HEK293 (cell line): ENCODE measurements at regions not wholly inside any gene's neighbourhood (a gene's known extent, or its start where the extent isn't known, plus 50 kb on each side); places are given as distances from the start of the nearest gene placed in this dataset.
A peak's percentile ranks its signal among the peaks of the same experiment; 100 is the strongest.

ENCODE experiments used
- CTCF ChIA-PET: fragments of 350-600 bp; formaldehyde crosslinking; extraction: SDS; loops from one replicate; lab custom pipeline; 2021; ENCODE audit warnings: antibody characterized with exemption; lab: Yijun Ruan, JAX
- POLR2A ChIA-PET: fragments of 300-600 bp; formaldehyde crosslinking; extraction: SDS; loops from one replicate; lab custom pipeline; 2020; ENCODE audit warnings: antibody characterized with exemption, inconsistent platforms; lab: Yijun Ruan, JAX
- H3K27ac ChIP-seq: fragments of 200-500 bp; sonication (Bioruptor generic); 2 replicates; pipeline ENCODE4 v1.5.1; 2014; ENCODE audit warnings: low read depth, low read length, control low read depth, inconsistent platforms; ENCODE audit errors: extremely low read depth
- H3K36me3 ChIP-seq, 2 experiments: fragments of 200-500 bp in 1 of 2; sonication (Bioruptor generic) in 1 of 2; 1 replicate in 1 of 2; 2 replicates in 1 of 2; pipeline ENCODE4 v1.5.1; 2014 to 2017; ENCODE audit warnings: inconsistent platforms in 2 of 2, low read length in 2 of 2; ENCODE audit not compliant: control insufficient read depth in 2 of 2, insufficient read depth in 1 of 2
- H3K4me1 ChIP-seq: fragments of 200-500 bp; sonication (Bioruptor generic); 2 replicates; pipeline ENCODE4 v1.5.1; 2014; ENCODE audit warnings: mild to moderate bottlenecking, low read length, inconsistent platforms; ENCODE audit not compliant: control insufficient read depth, insufficient read depth
- H3K4me3 ChIP-seq: 2 replicates; pipeline ENCODE4 v1.5.1; 2011; ENCODE audit warnings: low read depth, mild to moderate bottlenecking, control low read depth, low read length, moderate library complexity
- H3K9me3 ChIP-seq: fragments of 200-500 bp; sonication (Bioruptor generic); 2 replicates; pipeline ENCODE4 v1.5.1; 2014; ENCODE audit warnings: low read depth, low read length, inconsistent platforms; ENCODE audit not compliant: control insufficient read depth, insufficient read depth
- FEZF1 ChIP-seq: fragments of 450-650 bp; formaldehyde crosslinking; IDR thresholded peaks from 2 replicates; pipeline ENCODE4 v1.5.1; 2016; ENCODE audit warnings: missing biosample characterization, missing genetic modification characterization
- KLF16 ChIP-seq: fragments of 450-650 bp; formaldehyde crosslinking; IDR thresholded peaks from 2 replicates; pipeline ENCODE4 v1.5.1; 2017; ENCODE audit warnings: missing biosample characterization, missing genetic modification characterization
- TRIM28 ChIP-seq: IDR thresholded peaks from 2 replicates; pipeline ENCODE4 v1.6.1; 2011; ENCODE audit warnings: low read length, control low read depth, borderline replicate concordance
- WT1 ChIP-seq: fragments of 450-650 bp; formaldehyde crosslinking; IDR thresholded peaks from 2 replicates; pipeline ENCODE4 v1.5.1; 2016; ENCODE audit warnings: missing biosample characterization, missing genetic modification characterization
- ZBTB1 ChIP-seq: fragments of 450-650 bp; formaldehyde crosslinking; IDR thresholded peaks from 2 replicates; pipeline ENCODE4 v1.5.1; 2016; ENCODE audit warnings: missing biosample characterization, missing genetic modification characterization
- ZBTB17 ChIP-seq: fragments of 450-650 bp; formaldehyde crosslinking; IDR thresholded peaks from 2 replicates; pipeline ENCODE4 v1.5.1; 2016; ENCODE audit warnings: missing biosample characterization, missing genetic modification characterization
- ZBTB21 ChIP-seq: fragments of 450-650 bp; formaldehyde crosslinking; IDR thresholded peaks from 2 replicates; pipeline ENCODE4 v1.5.1; 2017; ENCODE audit warnings: missing biosample characterization, missing genetic modification characterization
- ZFHX2 ChIP-seq: fragments of 450-650 bp; formaldehyde crosslinking; conservative IDR thresholded peaks from 2 replicates; pipeline ENCODE4 v1.5.1; 2016; ENCODE audit warnings: missing biosample characterization, missing genetic modification characterization
- ZNF121 ChIP-seq: fragments of 450-650 bp; formaldehyde crosslinking; IDR thresholded peaks from 2 replicates; pipeline ENCODE4 v1.5.1; 2016; ENCODE audit warnings: missing biosample characterization, missing genetic modification characterization
- ZNF174 ChIP-seq: fragments of 450-650 bp; formaldehyde crosslinking; IDR thresholded peaks from 2 replicates; pipeline ENCODE4 v1.5.0; 2017; ENCODE audit warnings: missing biosample characterization, mild to moderate bottlenecking, missing genetic modification characterization
- ZNF302 ChIP-seq: fragments of 450-650 bp; formaldehyde crosslinking; IDR thresholded peaks from 2 replicates; pipeline ENCODE4 v1.5.1; 2016; ENCODE audit warnings: missing biosample characterization, missing genetic modification characterization, low read depth
- ZNF335 ChIP-seq: fragments of 450-650 bp; formaldehyde crosslinking; conservative IDR thresholded peaks from 2 replicates; pipeline ENCODE4 v1.5.1; 2016; ENCODE audit warnings: missing biosample characterization, missing genetic modification characterization
- ZNF391 ChIP-seq: fragments of 450-650 bp; formaldehyde crosslinking; IDR thresholded peaks from 2 replicates; pipeline ENCODE4 v1.5.1; 2016; ENCODE audit warnings: low read depth, missing biosample characterization, missing genetic modification characterization, borderline replicate concordance
- ZNF394 ChIP-seq: fragments of 450-650 bp; formaldehyde crosslinking; IDR thresholded peaks from 2 replicates; pipeline ENCODE4 v1.5.1; 2016; ENCODE audit warnings: missing biosample characterization, missing genetic modification characterization, mild to moderate bottlenecking, moderate library complexity, borderline replicate concordance
- ZNF426 ChIP-seq: fragments of 450-650 bp; formaldehyde crosslinking; IDR thresholded peaks from 2 replicates; pipeline ENCODE4 v1.5.1; 2017; ENCODE audit warnings: missing biosample characterization, missing genetic modification characterization, mild to moderate bottlenecking, inconsistent platforms, moderate library complexity
- ZNF530 ChIP-seq: fragments of 450-650 bp; formaldehyde crosslinking; IDR thresholded peaks from 2 replicates; pipeline ENCODE4 v1.5.1; 2016; ENCODE audit warnings: low read depth, missing biosample characterization, missing genetic modification characterization
- ZNF560 ChIP-seq: fragments of 450-650 bp; formaldehyde crosslinking; IDR thresholded peaks from 2 replicates; pipeline ENCODE4 v1.5.1; 2017; ENCODE audit warnings: missing biosample characterization, missing genetic modification characterization, borderline replicate concordance
- ZNF623 ChIP-seq: fragments of 450-650 bp; formaldehyde crosslinking; IDR thresholded peaks from 2 replicates; pipeline ENCODE4 v1.5.1; 2016; ENCODE audit warnings: missing biosample characterization, missing genetic modification characterization
- ZNF658 ChIP-seq: fragments of 450-650 bp; formaldehyde crosslinking; IDR thresholded peaks from 2 replicates; pipeline ENCODE4; 2016; ENCODE audit warnings: missing biosample characterization, missing genetic modification characterization
- ZNF660 ChIP-seq: fragments of 450-650 bp; IDR thresholded peaks from 2 replicates; pipeline ENCODE4 v1.5.1; 2018; ENCODE audit warnings: missing biosample characterization, mild to moderate bottlenecking, missing genetic modification characterization
- TF ChIP-seq, protein P1 (sequence below): fragments of 450-650 bp; formaldehyde crosslinking; IDR thresholded peaks from 2 replicates; pipeline ENCODE4 v1.5.1; 2016; ENCODE audit warnings: missing biosample characterization, missing genetic modification characterization
- TF ChIP-seq, protein P2 (sequence below): sonication (generic); formaldehyde crosslinking; IDR thresholded peaks from 2 replicates; pipeline ENCODE4 v1.8.1; 2022; ENCODE audit warnings: mild to moderate bottlenecking, moderate library complexity, missing genetic modification reagents
- TF ChIP-seq, protein P3 (sequence below): fragments of 450-650 bp; formaldehyde crosslinking; IDR thresholded peaks from 2 replicates; pipeline ENCODE4 v1.5.1; 2016; ENCODE audit warnings: missing biosample characterization, missing genetic modification characterization, low read depth

DNA sequence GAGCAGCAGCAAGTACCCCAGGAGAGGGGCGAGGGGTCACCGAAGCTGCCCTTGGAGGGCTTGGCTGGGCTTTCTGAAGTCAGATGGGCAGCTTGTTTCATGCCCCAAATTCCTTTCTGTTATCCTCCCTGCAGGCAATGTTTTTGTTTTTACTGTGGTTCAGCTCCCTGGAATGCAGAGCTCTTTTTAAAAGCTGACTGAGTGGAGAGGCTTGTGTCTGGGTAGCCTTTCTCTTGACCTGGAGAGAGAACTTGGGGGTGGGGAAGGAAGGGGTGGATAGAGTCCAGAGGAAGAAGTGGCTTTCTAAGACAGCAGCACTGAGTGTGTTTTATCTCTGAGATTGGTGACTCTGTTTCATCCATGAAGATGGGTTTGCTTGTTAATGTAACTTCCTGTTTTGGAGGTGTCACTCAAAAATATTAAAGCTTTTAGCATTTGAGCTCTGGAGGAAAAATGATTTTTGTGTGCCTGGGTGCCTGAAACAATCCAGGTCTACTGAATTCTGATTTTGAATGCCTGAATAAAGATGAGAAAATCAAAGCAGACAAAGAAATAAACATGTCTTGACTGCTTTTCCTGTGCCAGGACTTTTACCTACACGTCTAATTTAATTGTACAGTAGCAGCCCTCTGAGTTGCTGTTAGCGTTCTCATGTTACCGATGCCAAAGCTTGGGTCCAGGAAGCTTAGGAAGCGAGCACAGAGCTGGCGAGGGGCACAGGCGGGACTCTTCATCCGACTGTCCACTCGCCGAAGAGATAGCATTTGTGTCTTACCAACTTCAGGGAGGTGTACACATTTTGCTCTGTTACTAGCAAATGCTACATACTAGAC is 78.2 kb upstream of the EEF1E1 start (continued):
- TF ChIP-seq ZBTB17 (tag by site-specific recombination) (peak; percentile 81), ZFHX2 (tag by site-specific recombination) (no peak), ZNF560 (tag by site-specific recombination) (no peak), ZBTB21 (no peak), ZNF530 (tag by site-specific recombination) (no peak), FEZF1 (tag by site-specific recombination) (peak; percentile 26; the same call in 1 of the 2 replicates), WT1 (tag by site-specific recombination) (no peak), ZNF335 (0 out of 2 replicates have a peak, but pooled peaks have one; percentile 18), ZNF660 (tag by site-specific recombination) (no peak)
- TF ChIP-seq, protein P1, sequence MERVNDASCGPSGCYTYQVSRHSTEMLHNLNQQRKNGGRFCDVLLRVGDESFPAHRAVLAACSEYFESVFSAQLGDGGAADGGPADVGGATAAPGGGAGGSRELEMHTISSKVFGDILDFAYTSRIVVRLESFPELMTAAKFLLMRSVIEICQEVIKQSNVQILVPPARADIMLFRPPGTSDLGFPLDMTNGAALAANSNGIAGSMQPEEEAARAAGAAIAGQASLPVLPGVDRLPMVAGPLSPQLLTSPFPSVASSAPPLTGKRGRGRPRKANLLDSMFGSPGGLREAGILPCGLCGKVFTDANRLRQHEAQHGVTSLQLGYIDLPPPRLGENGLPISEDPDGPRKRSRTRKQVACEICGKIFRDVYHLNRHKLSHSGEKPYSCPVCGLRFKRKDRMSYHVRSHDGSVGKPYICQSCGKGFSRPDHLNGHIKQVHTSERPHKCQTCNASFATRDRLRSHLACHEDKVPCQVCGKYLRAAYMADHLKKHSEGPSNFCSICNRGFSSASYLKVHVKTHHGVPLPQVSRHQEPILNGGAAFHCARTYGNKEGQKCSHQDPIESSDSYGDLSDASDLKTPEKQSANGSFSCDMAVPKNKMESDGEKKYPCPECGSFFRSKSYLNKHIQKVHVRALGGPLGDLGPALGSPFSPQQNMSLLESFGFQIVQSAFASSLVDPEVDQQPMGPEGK (tag by site-specific recombination) = no peak

DNA sequence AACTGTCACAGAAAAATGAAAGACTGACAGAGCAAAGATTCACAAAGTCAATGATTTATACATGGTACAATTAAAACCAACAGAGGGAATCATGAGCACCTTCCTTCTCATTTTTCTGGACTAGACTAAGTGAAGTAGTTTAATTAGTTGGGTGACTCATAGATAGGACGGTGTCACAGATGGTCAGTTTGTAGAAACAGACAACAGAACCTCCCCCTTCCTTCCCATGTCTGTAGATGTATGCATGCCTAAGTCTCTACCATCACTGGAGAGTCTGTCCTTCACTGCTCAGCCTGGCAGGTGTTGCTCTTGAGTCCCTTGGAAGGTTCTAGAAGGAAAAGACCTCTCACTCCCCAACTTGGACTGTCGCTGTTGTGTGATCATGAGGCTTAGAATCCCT is 75.4 kb upstream of the EEF1E1 start:
- Histone ChIP-seq H3K9me3 (no peaks in the 10 kb centered on the region), H3K36me3 (no peaks in the 10 kb centered on the region), H3K4me1 (0 out of 2 replicates have a peak, but pooled peaks cover 4% of the 10 kb centered on the region), H3K4me3 (no peak overlapping the region), H3K27ac (no peak overlapping the region)
- ChIA-PET CTCF (interaction anchor here (0.5 kb wide), 1 partner anchor 308 kb away, joined by 3 read pairs; no protein-coding TSS in a partner anchor), POLR2A (no interaction called here)
- TF ChIP-seq ZNF658 (tag by site-specific recombination) (no peak), ZNF391 (tag by site-specific recombination) (no peak), KLF16 (tag by site-specific recombination) (no peak), TRIM28 (no peak), ZNF394 (tag by site-specific recombination) (no peak), ZBTB1 (tag by site-specific recombination) (no peak), ZNF302 (tag by site-specific recombination) (no peak), ZNF426 (no peak), ZNF121 (tag by site-specific recombination) (no peak), ZNF174 (tag by site-specific recombination) (no peak), ZNF623 (tag by site-specific recombination) (no peak)
- TF ChIP-seq, protein P2, sequence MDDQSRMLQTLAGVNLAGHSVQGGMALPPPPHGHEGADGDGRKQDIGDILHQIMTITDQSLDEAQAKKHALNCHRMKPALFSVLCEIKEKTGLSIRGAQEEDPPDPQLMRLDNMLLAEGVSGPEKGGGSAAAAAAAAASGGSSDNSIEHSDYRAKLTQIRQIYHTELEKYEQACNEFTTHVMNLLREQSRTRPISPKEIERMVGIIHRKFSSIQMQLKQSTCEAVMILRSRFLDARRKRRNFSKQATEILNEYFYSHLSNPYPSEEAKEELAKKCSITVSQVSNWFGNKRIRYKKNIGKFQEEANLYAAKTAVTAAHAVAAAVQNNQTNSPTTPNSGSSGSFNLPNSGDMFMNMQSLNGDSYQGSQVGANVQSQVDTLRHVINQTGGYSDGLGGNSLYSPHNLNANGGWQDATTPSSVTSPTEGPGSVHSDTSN (CRISPR knock-in tag) = no peak
- TF ChIP-seq, protein P3, sequence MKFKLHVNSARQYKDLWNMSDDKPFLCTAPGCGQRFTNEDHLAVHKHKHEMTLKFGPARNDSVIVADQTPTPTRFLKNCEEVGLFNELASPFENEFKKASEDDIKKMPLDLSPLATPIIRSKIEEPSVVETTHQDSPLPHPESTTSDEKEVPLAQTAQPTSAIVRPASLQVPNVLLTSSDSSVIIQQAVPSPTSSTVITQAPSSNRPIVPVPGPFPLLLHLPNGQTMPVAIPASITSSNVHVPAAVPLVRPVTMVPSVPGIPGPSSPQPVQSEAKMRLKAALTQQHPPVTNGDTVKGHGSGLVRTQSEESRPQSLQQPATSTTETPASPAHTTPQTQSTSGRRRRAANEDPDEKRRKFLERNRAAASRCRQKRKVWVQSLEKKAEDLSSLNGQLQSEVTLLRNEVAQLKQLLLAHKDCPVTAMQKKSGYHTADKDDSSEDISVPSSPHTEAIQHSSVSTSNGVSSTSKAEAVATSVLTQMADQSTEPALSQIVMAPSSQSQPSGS (tag by site-specific recombination) = no peak
